ENCODE measurements at regions not wholly inside any gene's neighbourhood (a gene's known extent, or its start where the extent isn't known, plus 50 kb on each side); places are given as distances from the start of the nearest gene placed in this dataset.

DNA sequence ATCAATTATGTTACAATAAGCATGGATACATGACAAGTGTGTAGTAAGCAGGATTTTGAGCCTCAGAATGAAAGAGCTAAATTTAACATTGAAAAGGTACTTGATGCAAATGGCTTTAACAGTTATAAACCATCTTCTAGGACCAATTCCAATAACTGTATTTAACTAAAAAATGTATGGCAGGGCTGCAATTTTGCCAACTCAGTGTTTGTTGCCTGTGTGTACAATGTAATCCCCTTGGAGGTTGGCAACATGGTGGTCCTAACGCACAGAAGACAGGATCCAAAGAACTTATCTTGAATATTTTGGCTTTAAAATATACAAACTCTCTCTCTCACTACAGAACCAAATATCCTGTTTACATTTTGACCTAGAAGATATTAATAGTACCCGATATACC, 2314.1 kb downstream of the LRRC4C start:
- intact Hi-C loops (cut with micrococcal nuclease), result no loop called here

DNA sequence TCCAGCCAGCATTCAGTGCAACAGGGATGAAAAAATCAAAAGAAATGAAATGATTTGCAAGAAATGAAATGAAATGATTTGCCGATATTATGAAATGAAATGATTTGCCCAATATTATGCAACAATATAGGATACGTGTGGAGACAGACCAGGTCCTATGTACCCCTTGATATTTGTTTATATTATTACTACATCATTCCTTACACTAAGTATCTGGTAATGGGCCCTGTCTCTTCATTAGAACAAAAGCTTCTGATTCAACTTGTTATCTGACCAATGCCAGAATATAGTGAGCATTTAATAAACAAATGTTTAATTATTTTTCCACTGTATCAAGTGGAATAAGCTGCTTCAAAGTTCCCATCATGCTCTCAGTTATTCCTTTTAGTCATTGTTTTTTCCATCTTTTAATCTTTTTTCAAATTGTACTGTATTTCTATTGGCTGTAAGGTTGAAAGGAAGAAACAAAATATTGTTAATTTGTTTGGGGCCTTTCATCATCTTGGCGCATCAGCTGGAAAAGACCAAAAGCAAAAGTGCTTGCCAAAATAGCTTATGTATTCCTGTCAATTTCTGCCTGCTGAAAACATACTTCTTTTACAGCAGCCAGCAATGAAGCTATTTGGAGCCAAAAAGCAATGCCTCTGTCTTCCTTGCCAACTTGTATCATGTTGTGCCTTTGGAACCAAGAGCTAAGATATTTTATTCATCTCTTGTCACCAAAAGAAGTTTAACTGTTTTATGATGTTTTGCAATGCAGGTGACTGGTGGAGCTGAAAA, 2314.9 kb downstream of the LRRC4C start:
- intact Hi-C loops (cut with micrococcal nuclease), result no loop called here

- intact Hi-C loops (cut with micrococcal nuclease), result no loop called here
These were observed 2319.9 kb downstream of the LRRC4C start for GRCh38 chr11:39139581-39139980.

- intact Hi-C loops (cut with micrococcal nuclease), result no loop called here
These were observed 2338.6 kb downstream of the LRRC4C start for GRCh38 chr11:39120890-39121289.

GRCh38 chr11:39113606-39114005, 2345.8 kb downstream of the LRRC4C start:
- intact Hi-C loops (cut with micrococcal nuclease), result no loop called here

GRCh38 chr11:39102236-39102635, 2357.2 kb downstream of the LRRC4C start:
- intact Hi-C loops (cut with micrococcal nuclease), result no loop called here

GRCh38 chr11:39078465-39078864, 2381.0 kb downstream of the LRRC4C start:
- intact Hi-C loops (cut with micrococcal nuclease), result no loop called here

GRCh38 chr11:39037611-39038010, 2421.8 kb downstream of the LRRC4C start:
- intact Hi-C loops (cut with micrococcal nuclease), result no loop called here

DNA sequence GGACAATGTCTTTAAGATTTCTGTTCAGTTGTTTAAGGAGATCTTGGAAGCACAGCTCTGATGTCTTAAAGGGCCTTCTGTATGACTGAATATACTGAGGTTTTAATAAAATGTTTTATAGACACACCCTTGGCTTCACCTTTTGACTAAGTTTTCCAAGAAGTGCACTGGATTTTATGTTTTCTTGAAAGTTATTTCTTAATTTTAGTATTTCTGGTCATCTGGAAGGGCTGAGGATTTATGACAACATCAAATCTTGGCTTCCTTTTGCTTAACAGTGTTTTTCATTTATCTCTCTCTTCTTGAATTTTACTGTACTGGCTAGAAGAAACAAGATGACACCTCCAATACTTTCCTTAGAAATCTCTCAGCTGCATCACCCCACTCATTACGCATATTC, 2423.4 kb downstream of the LRRC4C start:
- intact Hi-C loops (cut with micrococcal nuclease), result no loop called here

GRCh38 chr11:39021539-39021938, 2423.5 kb upstream of the RAG2 start:
- intact Hi-C loops (cut with micrococcal nuclease), result no loop called here

- intact Hi-C loops (cut with micrococcal nuclease), result no loop called here
These were observed 2413.8 kb upstream of the RAG2 start for GRCh38 chr11:39011797-39012196.

GRCh38 chr11:38990841-38991240, 2392.8 kb upstream of the RAG2 start:
- intact Hi-C loops (cut with micrococcal nuclease), result no loop called here

DNA sequence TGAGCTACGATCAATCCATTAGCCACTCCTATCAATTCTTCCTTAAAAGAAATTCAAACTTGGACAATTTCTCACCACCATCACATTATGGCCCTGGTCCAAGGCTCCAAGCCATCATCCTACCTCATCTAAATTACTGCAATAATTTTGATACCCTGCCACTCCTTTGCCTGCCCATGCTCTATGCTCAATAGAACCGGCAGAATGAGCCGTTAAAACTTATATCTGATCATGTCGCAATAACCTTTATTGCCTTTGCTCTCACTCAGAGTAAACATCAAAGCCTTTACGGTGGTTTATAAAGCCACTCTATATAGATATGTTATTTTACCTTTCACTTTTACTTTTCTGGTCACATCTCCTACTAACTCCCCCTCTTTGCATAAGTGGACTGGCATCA, 2392.1 kb upstream of the RAG2 start:
- intact Hi-C loops (cut with micrococcal nuclease), result no loop called here

DNA sequence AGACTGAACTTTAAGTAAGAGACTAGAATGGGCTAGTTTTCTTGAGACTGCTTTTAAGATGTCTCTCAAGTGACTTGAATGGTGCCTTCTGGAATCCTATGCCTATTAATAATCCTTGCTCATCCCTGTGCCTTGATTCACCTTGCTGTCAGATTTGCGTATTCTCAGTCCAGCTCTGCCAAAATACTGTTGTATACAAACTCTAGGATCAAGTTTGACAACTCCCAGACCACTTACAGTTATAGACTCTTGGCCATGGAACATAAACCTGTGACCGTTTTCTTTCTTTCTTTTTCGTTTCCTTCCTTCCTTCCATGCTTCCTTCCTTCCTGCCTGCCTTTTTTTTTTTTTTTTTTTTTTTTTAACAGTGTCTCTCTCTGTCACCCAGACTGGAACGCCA, 2390.9 kb upstream of the RAG2 start:
- intact Hi-C loops (cut with micrococcal nuclease), result no loop called here

DNA sequence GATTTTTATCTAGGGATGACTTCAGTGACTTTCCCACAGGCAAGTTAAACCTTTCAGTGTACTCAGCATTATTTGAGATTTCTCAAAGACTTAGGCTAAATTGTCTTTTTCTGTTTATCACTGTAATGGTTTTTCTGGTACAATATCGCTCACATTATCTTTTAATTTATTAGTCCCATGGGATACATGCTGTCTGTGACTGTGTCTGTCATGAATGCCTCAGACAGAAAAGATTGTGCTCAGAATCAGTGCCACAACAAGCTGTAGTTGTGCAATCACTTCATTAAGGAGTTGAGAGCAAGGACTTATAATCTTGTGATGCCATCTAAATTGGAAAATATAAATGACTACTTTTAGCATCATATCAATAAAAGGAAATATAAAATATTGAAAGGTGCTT, 2374.2 kb upstream of the RAG2 start:
- intact Hi-C loops (cut with micrococcal nuclease), result no loop called here

DNA sequence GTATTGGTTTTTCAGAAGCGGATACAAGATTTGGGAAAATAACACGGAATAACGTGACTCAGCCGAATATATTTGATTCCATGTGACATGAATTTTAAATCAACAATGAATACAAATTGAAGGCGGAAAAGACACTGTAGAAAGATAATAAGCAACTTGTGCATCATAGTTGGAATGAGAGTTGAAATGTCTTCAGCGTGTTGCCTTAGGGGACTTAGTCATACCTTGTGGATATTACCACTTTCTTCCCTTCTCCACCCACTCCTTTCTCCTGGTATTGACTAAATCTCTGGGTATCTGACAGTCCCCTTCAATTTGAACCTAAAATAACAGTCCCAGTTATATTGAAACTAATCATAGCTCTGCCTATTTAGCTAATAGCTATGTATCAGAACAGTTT, 2373.1 kb upstream of the RAG2 start:
- intact Hi-C loops (cut with micrococcal nuclease), result no loop called here

DNA sequence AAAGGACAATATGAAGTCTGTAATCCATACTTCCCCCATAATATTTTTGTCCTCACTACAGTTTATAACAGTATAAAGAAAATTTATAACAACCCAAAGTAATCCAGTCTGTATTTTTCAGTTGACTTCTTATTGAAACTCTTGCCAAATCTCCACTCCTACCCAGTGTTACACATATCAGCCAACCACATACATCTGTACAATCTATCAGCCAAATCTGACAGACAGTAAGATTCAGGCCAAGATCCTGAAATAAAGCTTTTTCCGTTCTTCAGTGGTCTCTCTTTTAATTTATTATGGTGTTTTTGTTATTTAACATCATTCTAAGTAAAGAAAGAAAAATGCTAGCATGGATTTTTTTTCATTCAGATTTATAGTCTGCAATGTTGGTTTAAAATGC, 2370.9 kb upstream of the RAG2 start:
- intact Hi-C loops (cut with micrococcal nuclease), result no loop called here

GRCh38 chr11:38952698-38953097, 2354.7 kb upstream of the RAG2 start:
- intact Hi-C loops (cut with micrococcal nuclease), result no loop called here

DNA sequence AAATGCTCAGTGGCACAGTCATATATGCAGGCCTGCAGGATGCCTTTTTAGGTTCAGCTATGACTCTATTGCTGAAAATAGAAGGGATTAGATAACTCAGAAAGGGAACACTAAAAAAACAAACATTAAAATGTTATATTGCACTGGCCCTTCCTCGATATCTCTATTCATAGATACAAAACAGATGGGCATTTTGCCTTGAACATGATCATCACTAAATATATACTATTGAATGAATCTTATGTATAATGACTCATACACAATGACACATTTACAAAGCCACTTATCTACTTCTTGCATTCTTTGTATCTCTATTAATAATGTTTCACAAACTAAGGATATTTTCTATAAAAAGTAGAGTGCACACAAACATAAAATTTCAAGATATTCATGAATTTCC, 2352.8 kb upstream of the RAG2 start:
- intact Hi-C loops (cut with micrococcal nuclease), result no loop called here

GRCh38 chr11:38948392-38948791, 2350.4 kb upstream of the RAG2 start:
- intact Hi-C loops (cut with micrococcal nuclease), result no loop called here

- intact Hi-C loops (cut with micrococcal nuclease), result no loop called here
These were observed 2339.7 kb upstream of the RAG2 start for GRCh38 chr11:38937709-38938108.

- intact Hi-C loops (cut with micrococcal nuclease), result no loop called here
These were observed 2337.9 kb upstream of the RAG2 start for GRCh38 chr11:38935941-38936340.

- intact Hi-C loops (cut with micrococcal nuclease), result no loop called here
These were observed 2330.0 kb upstream of the RAG2 start for GRCh38 chr11:38927993-38928392.

GRCh38 chr11:38924644-38925043, 2326.6 kb upstream of the RAG2 start:
- intact Hi-C loops (cut with micrococcal nuclease), result no loop called here

All from T-helper 2 cell treated with Interferon-gamma antibody and Interleukin-4, amounts not matched to agents 100 ng/mL and 5 ng/mL, for 36 hours (primary cell).